ENCODE measurements at regions not wholly inside any gene's neighbourhood (a gene's known extent, or its start where the extent isn't known, plus 50 kb on each side); places are given as distances from the start of the nearest gene placed in this dataset.

- intact Hi-C loops (cut with DNase I) = no loop called here
- DNase-seq (ENCODE audit: low spot score) = no peak
These were observed 149.9 kb downstream of the SHQ1 start for GRCh38 chr3:72698154-72698917.

GRCh38 chr3:72697717-72698116, 150.5 kb downstream of the SHQ1 start:
- intact Hi-C loops (cut with DNase I) = no loop called here
- no peak for DNase-seq (ENCODE audit: low spot score)

GRCh38 chr3:72696815-72697214, 151.4 kb downstream of the SHQ1 start:
- intact Hi-C loops (cut with DNase I) = no loop called here
- DNase-seq (ENCODE audit: low spot score) = no peak

- intact Hi-C loops (cut with DNase I) = no loop called here
- no peak for DNase-seq (ENCODE audit: low spot score)
These were observed 153.8 kb downstream of the SHQ1 start for GRCh38 chr3:72694398-72694797.

GRCh38 chr3:72692990-72693389, 155.3 kb downstream of the SHQ1 start:
- intact Hi-C loops (cut with DNase I) = no loop called here
- DNase-seq (ENCODE audit: low spot score) = no peak

- intact Hi-C loops (cut with DNase I) = no loop called here
- no peak for DNase-seq (ENCODE audit: low spot score)
These were observed 157.6 kb downstream of the SHQ1 start for GRCh38 chr3:72690629-72691028.

- intact Hi-C loops (cut with DNase I) = no loop called here
- no peak for DNase-seq (ENCODE audit: low spot score)
These were observed 165.3 kb downstream of the SHQ1 start for GRCh38 chr3:72682936-72683452.

- DNase-seq (ENCODE audit: low spot score) = no peak
- intact Hi-C loops (cut with DNase I) = no loop called here
These were observed 166.6 kb downstream of the SHQ1 start for GRCh38 chr3:72681598-72681997.

- intact Hi-C loops (cut with DNase I) = no loop called here
- no peak for DNase-seq (ENCODE audit: low spot score)
These were observed 167.5 kb downstream of the SHQ1 start for GRCh38 chr3:72680766-72681165.

- DNase-seq (ENCODE audit: low spot score) = no peak
- intact Hi-C loops (cut with DNase I) = no loop called here
These were observed 168.6 kb downstream of the SHQ1 start for GRCh38 chr3:72679540-72680198.

GRCh38 chr3:72678867-72679266, 169.4 kb downstream of the SHQ1 start:
- intact Hi-C loops (cut with DNase I) = no loop called here
- DNase-seq (ENCODE audit: low spot score) = no peak

- intact Hi-C loops (cut with DNase I) = no loop called here
- DNase-seq (ENCODE audit: low spot score) = no peak
These were observed 169.9 kb downstream of the SHQ1 start for GRCh38 chr3:72678380-72678779.

- intact Hi-C loops (cut with DNase I) = no loop called here
- no peak for DNase-seq (ENCODE audit: low spot score)
These were observed 173.0 kb downstream of the SHQ1 start for GRCh38 chr3:72675243-72675642.

- no peak for DNase-seq (ENCODE audit: low spot score)
- intact Hi-C loops (cut with DNase I) = no loop called here
These were observed 175.1 kb downstream of the SHQ1 start for GRCh38 chr3:72673011-72673771.

GRCh38 chr3:72669224-72669623, 179.0 kb downstream of the SHQ1 start:
- DNase-seq (ENCODE audit: low spot score) = no peak
- intact Hi-C loops (cut with DNase I) = loop anchor here (10.0 kb wide), 1 partner anchor 224 kb away; the partner anchor contains the start of gene RYBP

GRCh38 chr3:72666447-72666755, 181.8 kb downstream of the SHQ1 start:
- no peak for DNase-seq (ENCODE audit: low spot score)
- intact Hi-C loops (cut with DNase I) = loop anchor here (10.0 kb wide), 1 partner anchor 222 kb away; the partner anchor contains the start of gene RYBP

GRCh38 chr3:72665701-72666446, 182.4 kb downstream of the SHQ1 start:
- DNase-seq (ENCODE audit: low spot score) = no peak
- intact Hi-C loops (cut with DNase I) = loop anchor here (10.0 kb wide), 1 partner anchor 221 kb away; the partner anchor contains the start of gene RYBP

GRCh38 chr3:72665103-72665502, 183.1 kb downstream of the SHQ1 start:
- no peak for DNase-seq (ENCODE audit: low spot score)
- intact Hi-C loops (cut with DNase I) = loop anchor here (10.0 kb wide), 1 partner anchor 220 kb away; the partner anchor contains the start of gene RYBP

- intact Hi-C loops (cut with DNase I) = loop anchor here (5.0 to 10.0 kb wide), 2 partner anchors 158 to 220 kb away; partner anchors contain the start of gene RYBP
- no peak for DNase-seq (ENCODE audit: low spot score)
These were observed 183.9 kb downstream of the SHQ1 start for GRCh38 chr3:72664184-72664975.

Data from cardiac septum (tissue), 1 donor.